ENCODE measurements at regions not wholly inside any gene's neighbourhood (a gene's known extent, or its start where the extent isn't known, plus 50 kb on each side); places are given as distances from the start of the nearest gene placed in this dataset.

DNA sequence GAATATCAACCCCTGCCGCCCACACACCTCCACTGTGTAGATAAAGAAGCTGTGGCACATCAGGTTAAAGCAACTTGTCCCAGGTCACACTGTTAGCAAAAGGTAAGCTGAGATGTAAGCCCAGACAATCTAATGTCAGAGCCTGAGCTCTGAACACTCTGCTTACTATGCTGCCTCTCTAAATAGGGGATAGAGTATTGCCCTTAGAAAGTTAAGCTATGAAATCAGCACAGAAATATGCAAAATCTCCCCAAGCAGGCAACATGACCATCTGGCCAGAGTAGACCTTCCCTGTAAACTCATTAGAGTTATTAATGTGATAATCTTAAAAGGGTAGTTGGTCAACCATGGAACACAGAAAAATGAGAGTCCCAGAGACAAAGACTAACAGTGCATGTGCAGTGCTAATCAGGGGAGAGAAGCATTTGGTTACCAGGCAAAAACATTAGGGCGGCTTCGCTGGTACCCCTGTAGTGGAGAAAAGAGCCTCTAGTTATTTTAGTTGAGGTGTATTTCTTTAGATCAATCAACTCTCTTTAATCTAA, 171.0 kb downstream of the BTG1 start:
- DNase-seq (ENCODE audit: low read depth in 2 of 3, low spot score in 2 of 3), result no peak

DNA sequence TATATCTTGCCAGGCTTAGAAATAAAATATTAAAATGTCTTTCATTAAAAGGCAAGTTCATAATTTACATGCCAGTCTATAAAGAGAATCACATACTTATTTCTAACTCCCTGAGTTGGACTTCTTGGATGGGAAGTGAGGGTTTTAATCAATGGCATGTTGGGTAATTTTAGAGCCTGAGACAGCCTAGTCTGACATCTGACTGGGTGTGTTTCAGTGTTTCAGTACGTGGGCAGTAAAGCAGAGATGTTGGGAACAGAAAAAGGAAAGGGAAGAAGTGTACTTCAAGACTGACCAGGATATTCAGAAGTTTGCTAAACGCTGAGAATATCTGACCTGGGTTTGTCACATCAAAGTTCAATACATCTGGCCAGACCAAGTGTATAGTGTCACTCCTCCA, 171.8 kb downstream of the BTG1 start:
- no peak for DNase-seq (ENCODE audit: low read depth in 2 of 3, low spot score in 2 of 3)

DNA sequence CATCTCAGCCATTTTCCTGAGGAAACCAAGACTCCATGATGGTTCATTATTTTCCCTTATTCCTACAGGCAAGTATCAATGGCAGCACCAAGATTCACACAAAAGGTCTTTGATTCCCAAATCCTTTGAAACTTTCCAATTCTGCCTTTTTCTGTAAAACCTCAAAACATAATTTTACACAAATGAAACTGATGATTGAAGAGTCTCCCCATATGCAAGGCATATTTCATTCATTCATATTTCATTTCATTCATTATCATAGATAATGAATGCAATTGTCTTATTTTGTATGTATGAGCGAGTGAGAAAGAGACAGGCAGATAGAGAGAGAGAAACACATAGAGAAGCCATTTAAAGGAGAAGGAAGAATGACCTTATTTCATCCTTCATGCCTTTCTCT, 172.8 kb downstream of the BTG1 start:
- DNase-seq (ENCODE audit: low read depth in 2 of 3, low spot score in 2 of 3), result no peak

DNA sequence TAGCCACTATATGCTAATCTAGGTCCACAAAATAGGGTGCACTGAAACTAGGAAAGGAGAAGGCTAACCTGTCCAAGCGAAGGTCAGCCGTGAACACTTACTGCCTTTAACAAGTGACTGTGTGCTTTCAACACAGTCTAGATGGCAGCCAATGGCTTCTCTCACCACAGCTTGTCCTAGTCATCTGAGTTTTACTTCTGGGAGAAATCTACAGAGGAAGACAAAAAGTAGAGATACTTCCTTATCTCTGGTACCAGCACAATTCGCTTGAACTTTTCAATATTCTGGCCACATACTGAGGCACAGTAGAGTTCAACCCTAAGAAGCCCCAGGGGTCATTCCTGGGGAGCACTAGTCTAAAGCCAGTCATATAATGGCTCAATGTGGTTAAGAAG, 176.9 kb downstream of the BTG1 start:
- no peak for DNase-seq (ENCODE audit: low read depth in 2 of 3, low spot score in 2 of 3)

DNA sequence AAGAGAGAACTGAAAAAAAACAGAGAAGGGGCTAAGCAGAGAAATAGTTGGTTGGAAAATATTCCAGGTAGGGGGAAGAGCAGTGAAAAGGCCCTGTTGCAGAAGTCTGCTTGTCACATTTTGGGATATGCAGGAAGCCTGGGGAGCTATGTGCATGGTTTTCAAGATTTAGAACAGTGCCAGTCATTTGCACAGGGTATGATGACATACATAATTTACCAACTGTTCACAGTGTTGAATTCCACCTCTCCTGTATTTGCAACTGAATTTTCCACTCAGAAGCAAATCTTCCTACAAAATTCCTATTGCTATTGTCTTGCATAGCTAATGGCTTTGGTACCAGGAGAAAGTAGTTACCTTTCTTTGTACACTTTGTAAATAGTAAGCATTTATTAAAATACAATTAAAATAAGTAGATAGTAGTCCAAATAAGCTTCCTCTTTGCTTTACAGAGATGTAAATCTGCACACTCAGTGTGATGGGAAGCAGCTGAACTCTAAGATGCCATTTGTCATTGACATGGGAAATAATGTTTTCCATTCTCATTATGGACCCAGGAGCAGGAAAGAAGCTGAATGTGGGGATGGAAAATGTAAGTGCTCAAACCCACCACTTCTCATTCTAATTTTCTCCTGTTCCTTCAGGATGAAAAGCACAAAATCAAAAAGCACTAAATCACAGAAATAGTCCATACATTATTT, 177.4 kb downstream of the BTG1 start:
- DNase-seq (ENCODE audit: low read depth in 2 of 3, low spot score in 2 of 3), result no peak

DNA sequence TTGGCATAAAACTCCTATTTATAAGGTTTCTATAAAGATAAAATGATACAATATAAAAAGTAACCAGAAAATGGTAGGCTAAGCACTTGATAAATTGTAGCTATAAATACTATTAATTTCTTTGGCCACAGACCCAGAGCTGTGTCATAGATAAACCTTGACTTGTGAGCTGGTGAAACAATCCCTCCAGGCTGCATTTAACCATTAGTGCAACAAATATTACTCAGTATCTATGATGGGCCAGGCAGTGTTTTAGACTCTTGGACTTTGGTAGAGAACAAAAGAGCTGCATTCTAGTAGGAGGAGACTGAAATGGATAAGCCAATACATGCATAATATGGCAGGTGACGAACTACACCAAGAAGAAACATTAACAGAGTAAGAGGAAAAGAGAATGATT, 178.1 kb downstream of the BTG1 start:
- no peak for DNase-seq (ENCODE audit: low read depth in 2 of 3, low spot score in 2 of 3)

DNA sequence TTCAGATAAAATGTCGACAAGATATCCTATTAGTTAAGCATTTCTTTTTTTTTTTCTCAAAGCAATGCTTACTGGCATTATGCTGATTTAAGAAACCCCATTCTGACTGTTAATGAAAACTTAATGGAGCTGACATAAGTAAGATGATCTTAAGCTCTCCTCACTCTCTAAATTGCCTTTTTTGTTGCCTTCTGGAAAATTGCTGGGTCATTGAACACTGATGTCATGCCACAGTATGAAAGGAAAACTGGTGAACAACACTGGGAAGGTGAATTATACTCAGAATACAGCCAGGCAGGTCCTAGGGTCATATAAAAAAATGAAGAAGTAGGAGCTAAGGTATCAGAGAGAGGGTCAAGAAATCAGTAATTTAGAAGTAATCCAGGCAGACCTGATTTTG, 179.9 kb downstream of the BTG1 start:
- DNase-seq (ENCODE audit: low read depth in 2 of 3, low spot score in 2 of 3), result no peak

DNA sequence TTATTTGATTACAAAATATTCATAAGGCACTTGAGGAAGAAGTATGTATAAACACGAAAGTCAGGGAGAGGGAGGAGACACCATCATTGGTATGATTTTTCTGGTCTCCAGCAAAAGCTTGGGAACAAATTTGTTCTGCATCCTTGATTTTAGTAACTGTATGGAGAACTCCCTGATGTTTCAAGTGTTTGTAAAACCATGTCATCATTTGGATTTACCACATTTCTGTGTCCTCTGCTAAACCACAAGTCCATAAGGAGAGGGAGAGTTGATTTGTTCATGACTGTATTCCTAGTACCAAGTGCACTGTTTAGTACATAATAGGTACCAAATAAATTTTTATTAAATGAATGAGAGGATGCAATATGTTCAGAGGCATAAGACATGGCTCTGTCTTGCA, 181.1 kb downstream of the BTG1 start:
- DNase-seq (ENCODE audit: low read depth in 2 of 3, low spot score in 2 of 3), result no peak

DNA sequence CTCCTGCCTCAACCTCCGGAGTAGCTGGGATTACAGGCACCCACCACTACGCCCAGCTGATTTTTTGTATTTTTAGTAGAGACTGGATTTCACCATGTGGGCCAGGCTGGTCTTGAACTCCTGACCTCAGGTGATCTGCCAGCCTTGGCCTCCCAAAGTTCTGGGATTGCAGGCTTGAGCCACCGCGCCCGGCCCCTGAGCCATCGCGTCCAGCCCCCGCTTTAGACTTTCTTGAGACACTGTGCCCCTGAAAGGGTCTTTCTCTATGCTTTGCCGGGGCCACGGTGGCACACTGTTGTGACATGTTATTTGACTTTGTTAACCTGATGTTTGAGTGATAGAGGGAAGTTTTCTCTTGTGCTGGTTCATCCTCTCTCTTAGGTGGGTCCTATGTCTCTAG, 186.4 kb downstream of the BTG1 start:
- DNase-seq (ENCODE audit: low read depth in 2 of 3, low spot score in 2 of 3), result no peak

DNA sequence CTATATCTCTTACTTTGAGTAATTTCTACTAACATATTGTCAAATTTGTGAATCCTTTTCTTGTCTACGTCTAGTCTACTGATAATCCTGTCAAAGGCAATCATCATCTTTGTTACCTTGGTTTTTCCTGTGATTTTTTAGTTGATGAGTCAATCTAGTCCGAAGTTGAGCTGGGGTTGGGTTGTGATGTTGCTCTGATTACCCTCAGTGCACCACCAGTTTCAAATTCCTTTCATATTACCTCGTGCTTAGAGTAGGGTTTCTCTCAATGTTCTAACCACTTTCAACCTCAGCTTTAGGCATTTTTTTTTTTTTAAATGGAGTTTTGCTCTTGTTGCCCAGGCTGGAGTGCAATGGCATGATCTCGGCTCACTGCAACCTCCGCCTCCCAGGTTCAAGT, 186.8 kb downstream of the BTG1 start:
- no peak for DNase-seq (ENCODE audit: low read depth in 2 of 3, low spot score in 2 of 3)

DNA sequence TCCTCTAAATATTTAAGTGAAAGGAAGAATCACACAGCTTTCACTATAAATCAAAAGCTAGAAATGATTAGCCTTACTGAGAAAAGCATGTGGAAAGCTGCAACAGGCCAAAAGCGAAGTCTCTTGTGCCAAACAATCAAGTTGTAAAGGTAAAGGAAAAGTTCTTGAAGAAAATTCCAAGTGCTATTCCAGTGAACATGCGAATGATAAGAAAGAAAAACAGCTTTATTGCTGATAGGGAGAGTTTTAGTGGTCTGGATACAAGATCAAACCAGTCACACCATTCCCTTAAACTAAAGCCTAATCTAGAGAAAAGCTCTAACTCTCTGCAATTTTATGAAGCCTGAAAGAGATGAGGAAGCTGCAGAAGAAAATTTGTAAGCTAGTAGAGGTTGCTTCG, 190.9 kb downstream of the BTG1 start:
- DNase-seq (ENCODE audit: low read depth in 2 of 3, low spot score in 2 of 3), result no peak

DNA sequence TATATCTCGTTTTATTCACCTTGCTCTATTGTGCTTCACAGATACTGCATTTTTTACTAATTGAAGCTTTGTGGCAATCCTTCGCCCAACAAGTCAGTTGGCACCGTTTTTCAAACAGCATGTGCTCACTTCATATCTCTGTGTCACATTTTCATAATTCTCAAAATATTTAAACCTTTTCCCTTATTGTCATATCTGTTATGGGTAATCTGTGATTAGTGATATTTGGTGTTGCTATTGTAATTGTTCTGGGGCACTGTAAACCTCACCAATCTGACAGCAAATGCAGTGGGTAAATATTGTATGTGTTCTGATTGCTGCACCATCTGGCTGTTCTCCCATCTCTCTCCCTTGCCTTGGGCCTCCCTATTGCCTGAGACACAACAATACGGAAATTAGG, 191.3 kb downstream of the BTG1 start:
- no peak for DNase-seq (ENCODE audit: low read depth in 2 of 3, low spot score in 2 of 3)

DNA sequence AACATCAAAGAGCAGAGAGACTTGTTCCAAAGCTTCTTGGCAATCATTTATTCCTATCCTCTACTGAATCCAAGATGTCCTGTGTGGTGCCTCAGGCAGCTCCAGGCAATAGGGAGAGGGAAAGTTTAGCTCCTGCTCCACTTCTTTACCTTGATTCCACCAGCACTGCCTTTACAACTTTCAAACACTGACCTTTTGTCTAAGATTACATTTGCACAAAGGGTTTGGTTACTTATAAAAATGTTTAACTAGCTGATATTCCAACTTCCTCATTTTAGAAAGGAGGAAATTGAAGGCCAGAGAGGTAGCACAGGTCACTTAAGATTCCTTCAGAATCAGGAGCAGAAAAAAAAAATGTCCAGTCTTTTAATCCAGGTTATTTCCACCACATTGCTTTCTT, 192.7 kb downstream of the BTG1 start:
- no peak for DNase-seq (ENCODE audit: low read depth in 2 of 3, low spot score in 2 of 3)

DNA sequence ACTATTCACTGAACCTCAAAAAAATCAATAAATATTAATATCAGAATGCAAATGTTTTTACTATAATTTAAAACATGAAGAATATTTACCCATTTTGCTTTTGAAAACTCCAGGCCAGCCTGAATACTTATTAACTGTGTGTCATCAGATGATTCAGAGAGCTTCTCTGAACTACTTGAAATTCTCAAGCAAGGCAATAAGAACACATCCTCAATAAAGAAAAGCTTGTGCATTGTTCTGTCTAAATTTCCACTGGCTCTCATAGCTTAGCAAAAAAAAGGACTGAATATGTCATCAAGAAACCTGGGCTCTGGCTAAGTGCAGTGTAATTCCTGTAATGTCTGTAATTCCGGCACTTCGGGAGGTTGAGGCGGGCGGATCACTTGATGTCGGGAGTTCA, 194.1 kb downstream of the BTG1 start:
- no peak for DNase-seq (ENCODE audit: low read depth in 2 of 3, low spot score in 2 of 3)

DNA sequence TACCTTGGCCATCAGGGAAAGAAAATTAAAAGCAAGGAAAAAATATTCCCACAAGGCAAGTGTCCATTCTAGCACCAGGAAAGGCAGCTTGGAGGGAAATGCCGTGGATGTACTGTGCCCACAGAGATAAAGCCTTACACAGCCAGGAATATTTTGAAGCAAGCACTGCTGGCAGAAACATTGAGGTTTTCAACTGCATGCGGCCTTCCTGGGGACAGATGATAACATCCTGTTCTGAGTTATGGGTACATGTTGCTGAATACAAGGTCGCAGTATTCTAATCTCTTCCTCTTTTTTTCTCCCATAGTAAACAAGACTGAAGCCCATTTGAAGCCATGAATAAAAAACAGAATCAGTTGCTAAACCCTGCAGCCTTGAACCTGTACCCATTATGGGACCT, 197.1 kb downstream of the BTG1 start:
- DNase-seq (ENCODE audit: low read depth in 2 of 3, low spot score in 2 of 3), result no peak

DNA sequence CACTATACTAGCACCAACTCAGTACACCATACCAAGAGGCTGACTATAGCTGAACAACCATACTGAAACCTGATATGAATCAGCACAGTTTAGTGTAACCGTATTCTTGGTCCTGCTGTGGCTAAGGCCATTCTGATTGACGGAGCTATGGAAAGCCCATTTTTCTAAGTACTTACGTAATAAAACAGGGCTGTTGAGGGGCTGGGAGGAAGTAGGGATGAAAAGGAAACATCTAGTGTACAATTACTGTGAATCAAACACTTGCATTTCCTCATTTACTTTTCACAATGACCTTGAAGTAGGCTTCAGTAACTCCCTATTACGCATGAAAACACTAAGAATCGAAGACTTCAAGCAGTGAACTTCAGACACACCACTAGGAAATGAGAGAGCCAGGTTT, 198.2 kb downstream of the BTG1 start:
- no peak for DNase-seq (ENCODE audit: low read depth in 2 of 3, low spot score in 2 of 3)

DNA sequence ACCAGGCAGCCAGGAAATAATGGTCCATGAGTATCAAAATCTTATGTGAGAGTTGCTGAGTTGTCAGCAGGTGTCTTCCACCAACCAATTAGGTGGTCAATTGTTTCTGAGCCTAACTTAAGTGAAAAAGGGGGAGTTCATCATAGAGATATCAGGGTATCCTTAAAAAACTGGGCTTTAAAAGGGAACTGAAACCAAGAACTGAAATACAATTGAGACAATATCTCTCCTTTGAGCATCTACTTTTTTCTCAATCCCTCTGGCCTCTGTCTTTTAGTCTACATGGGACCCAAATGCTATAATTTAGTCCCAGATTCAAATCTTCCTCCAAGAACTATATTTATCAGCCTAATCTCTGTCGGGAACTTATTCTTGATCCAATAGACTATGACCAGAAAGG, 201.0 kb downstream of the BTG1 start:
- DNase-seq (ENCODE audit: low read depth in 2 of 3, low spot score in 2 of 3), result no peak

DNA sequence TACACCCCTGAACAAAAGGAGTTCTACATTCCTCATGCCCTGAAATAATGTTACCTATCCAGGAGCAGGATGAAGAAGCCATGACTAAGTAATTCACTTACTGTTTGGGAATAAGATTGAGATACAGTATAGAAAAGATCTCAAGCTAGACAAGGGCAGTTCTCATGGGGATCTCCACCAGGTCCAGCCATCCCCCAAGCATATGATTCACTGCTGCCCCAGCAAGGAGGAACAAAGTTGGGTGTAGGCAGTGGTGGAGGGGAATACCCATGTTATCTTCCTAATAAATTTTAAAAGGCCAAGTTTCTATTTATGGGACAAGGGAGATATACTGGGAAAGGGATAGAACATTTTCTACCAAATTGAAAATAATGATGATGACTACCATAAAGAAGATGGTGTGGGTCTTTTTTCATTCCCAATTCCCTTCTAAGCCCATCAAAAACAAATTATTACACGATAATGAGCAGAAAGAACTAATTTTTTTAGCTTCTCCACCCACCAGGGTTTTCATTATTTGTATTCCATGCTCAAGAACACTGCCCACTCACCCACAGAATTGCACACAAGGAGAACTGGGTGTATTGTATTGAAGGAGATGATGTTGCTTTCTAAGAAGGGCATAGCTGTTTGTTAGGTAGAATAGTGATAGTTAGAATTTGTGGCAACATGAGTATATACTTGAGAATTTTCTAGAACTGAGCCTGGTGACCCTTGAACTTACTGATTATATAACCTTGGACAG, 204.6 kb downstream of the BTG1 start:
- DNase-seq (ENCODE audit: low read depth in 2 of 3, low spot score in 2 of 3), result no peak

DNA sequence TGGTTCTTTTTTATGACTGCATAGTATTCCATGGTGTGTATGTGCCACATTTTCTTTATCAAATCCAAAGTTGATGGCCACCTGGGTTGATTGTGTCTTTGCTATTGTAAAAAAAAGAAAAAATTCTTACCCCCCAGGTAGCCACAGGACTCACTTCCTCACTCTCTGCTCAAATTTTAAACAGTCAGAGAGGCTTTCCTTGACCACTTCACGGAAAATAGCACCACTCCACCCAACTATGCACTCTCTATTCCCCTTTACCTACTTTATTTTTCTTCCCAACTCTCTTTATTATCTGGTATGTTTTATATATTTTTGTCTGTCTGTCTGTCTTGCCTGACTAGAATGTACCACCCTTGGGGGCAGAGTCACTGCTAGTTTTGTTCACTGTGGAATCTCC, 205.3 kb downstream of the BTG1 start:
- DNase-seq (ENCODE audit: low read depth in 2 of 3, low spot score in 2 of 3), result no peak

DNA sequence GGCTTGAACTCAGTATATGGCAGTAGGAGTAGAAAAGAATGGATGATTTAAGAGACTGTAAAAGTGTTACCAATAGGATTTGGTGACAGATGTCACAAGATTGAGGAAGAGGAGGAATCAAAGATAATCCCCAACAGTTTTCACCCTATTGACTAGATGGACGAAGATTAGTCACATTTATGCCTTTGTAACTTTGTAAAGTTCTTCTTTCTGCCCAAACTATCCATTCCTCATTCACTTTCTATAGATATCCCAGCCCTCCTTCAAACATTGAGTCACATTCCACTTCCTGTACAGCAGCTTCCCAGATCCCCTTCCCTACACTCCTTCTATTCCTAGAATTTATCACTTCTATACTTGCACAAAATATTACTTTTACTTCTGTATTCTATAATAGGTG, 207.9 kb downstream of the BTG1 start:
- DNase-seq (ENCODE audit: low read depth in 2 of 3, low spot score in 2 of 3), result no peak

DNA sequence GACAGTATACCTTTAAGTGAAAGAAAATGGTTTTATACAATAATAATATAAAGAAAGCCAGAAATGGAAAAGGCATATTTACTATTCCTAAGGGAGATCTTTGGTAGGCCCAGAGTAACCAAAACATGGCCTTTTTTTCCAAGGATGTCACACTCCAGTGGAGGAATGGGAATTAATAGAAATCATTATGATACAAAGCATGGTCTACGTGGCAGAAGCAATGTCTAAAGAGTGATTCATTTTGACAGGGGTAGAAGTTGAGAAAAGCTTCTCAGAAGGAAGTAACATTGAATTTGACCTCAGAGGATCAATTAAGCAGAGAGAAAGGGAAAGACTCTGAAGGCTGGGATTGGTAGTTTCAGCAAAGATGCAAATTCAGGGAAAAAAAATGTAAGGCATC, 208.6 kb downstream of the BTG1 start:
- no peak for DNase-seq (ENCODE audit: low read depth in 2 of 3, low spot score in 2 of 3)

DNA sequence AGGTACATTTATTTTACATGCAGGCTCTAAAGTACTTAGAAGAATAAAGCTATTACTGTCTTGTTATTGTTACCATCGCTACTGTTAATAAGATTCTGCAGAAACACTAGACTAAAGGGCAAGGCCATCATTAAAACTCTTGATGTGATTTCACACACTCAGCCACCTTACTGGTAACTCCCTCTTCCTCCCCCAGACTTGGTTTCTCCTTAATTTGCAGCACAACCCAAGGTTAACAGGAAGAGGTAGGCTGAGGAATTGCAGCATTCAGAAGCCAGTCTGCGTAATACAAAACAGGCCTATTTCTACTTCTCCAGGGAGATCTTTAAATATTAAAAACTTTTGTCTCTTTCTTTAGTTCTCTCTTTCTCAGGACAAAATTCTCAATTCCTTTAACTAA, 210.3 kb downstream of the BTG1 start:
- no peak for DNase-seq (ENCODE audit: low read depth in 2 of 3, low spot score in 2 of 3)

DNA sequence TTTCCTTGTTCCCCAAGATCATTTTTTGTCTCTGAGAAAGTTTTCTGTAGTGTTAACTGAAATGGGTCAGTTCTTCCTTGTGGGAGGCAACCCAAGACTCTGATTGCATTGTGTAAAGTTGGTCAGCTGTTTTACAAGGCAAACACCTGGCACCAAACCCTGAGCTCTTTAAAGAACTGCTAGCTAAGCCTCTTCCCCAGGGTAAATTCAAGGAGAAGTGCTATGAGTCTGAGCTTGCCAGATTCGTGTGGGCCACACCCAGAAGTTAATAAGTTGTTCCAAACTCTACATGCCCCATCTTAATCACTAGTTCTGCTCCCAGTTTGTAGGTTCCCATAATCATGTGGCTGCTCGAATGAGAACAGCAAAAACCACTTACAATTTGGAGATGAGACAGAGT, 214.5 kb downstream of the BTG1 start:
- DNase-seq (ENCODE audit: low read depth in 2 of 3, low spot score in 2 of 3), result no peak
